ENCODE measurements at regions not wholly inside any gene's neighbourhood (a gene's known extent, or its start where the extent isn't known, plus 50 kb on each side); places are given as distances from the start of the nearest gene placed in this dataset.

DNA sequence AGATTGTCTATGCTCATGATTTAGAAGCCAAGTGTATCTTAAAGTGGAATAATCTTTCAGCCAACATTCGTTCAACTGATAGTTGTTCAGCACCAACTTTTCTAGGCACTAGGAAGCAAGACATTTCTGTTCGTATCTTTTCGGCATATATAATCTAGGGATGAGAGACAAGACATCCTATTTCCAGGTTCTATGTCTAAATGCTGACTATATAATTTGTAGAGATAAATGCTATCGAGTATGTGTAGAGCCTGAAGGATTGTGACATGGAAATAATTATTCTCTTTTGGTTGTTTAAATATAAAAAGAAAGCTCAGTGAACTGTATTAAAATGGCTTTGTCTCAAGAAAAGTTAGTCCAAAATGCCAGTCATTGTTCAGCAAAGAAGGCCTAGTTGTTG, 371.6 kb downstream of the DOK5 start:
- Mint-ChIP-seq H3K36me3 (ENCODE audit: insufficient read depth in 1 of 3, low read depth in 3 of 3) (no peaks in the 10 kb centered on the region), H3K9me3 (no peaks in the 10 kb centered on the region; a peak in 1 of 5 replicates), H3K4me3 (no peak overlapping the region), H3K4me1 (peaks cover 3 to 4% of the 10 kb centered on the region in 2 experiments; a peak in 1 of 4 replicates), H3K27me3 (ENCODE audit: low read depth) (no peaks in the 10 kb centered on the region), H3K27ac (no peak overlapping the region)
- no peak overlapping the region for H2BK5ac ChIP-seq (ENCODE audit: insufficient read length, low read length)
- H4K91ac ChIP-seq (ENCODE audit: insufficient read length, low read depth, low read length), result no peak overlapping the region
- no peaks in the 10 kb centered on the region for H3K4me1 ChIP-seq (ENCODE audit: insufficient read depth, low read length)
- no peak overlapping the region for H3K4me2 ChIP-seq (ENCODE audit: insufficient read depth, insufficient read length, low read length)
- TF ChIP-seq, protein P1, sequence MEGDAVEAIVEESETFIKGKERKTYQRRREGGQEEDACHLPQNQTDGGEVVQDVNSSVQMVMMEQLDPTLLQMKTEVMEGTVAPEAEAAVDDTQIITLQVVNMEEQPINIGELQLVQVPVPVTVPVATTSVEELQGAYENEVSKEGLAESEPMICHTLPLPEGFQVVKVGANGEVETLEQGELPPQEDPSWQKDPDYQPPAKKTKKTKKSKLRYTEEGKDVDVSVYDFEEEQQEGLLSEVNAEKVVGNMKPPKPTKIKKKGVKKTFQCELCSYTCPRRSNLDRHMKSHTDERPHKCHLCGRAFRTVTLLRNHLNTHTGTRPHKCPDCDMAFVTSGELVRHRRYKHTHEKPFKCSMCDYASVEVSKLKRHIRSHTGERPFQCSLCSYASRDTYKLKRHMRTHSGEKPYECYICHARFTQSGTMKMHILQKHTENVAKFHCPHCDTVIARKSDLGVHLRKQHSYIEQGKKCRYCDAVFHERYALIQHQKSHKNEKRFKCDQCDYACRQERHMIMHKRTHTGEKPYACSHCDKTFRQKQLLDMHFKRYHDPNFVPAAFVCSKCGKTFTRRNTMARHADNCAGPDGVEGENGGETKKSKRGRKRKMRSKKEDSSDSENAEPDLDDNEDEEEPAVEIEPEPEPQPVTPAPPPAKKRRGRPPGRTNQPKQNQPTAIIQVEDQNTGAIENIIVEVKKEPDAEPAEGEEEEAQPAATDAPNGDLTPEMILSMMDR (conservative IDR thresholded peaks at IDR 0.05), result no peak
- H3K18ac ChIP-seq (ENCODE audit: insufficient read length, low read depth, low read length), result no peak overlapping the region
- no CpG with 5 or more reads among the region's 4 CpGs for WGBS (ENCODE audit: extremely low coverage, insufficient read length, low lambda C conversion rate)
- H3K9me3 ChIP-seq (ENCODE audit: control insufficient read depth, low read depth, low read length), result no peaks in the 10 kb centered on the region
- H4K8ac ChIP-seq (replicated peaks; ENCODE audit: insufficient read length, low read depth, low read length), result no peak overlapping the region
- no peak overlapping the region for H2BK15ac ChIP-seq (ENCODE audit: low read depth, low read length)
- H2AK5ac ChIP-seq (ENCODE audit: insufficient read length, low read length), result no peak overlapping the region
- no peaks in the 10 kb centered on the region for H3K79me1 ChIP-seq (ENCODE audit: insufficient read depth, low read depth, low read length, poor library complexity, severe bottlenecking)
- no peaks in the 10 kb centered on the region for H3K27me3 ChIP-seq (ENCODE audit: insufficient read depth, low read length)
- H3K9ac ChIP-seq (ENCODE audit: extremely low read depth, insufficient read length, low read length), result no peak overlapping the region
- H2AFZ ChIP-seq (ENCODE audit: low read length), result no peak overlapping the region
- H3K4ac ChIP-seq (ENCODE audit: low read depth, low read length), result no peak overlapping the region
- H3K27ac ChIP-seq (ENCODE audit: insufficient read length, low read depth, low read length), result no peak overlapping the region
- H4K20me1 ChIP-seq (ENCODE audit: control insufficient read depth, insufficient read depth, insufficient read length), result no peaks in the 10 kb centered on the region
- H3K23ac ChIP-seq (ENCODE audit: insufficient read length, low read depth, low read length), result no peak overlapping the region
- H3K14ac ChIP-seq (ENCODE audit: insufficient read depth, low read length), result no peak overlapping the region
- no peaks in the 10 kb centered on the region for H3K79me2 ChIP-seq (ENCODE audit: insufficient read depth, low read length)
- no peak overlapping the region for H4K5ac ChIP-seq (ENCODE audit: insufficient read length, low read depth, low read length)
- no peak overlapping the region for H2BK20ac ChIP-seq (ENCODE audit: low read depth, low read length, poor library complexity, severe bottlenecking)
- no peaks in the 10 kb centered on the region for H3K23me2 ChIP-seq (ENCODE audit: insufficient read length, low read depth, low read length, poor library complexity, severe bottlenecking)
- H2BK12ac ChIP-seq (ENCODE audit: insufficient read length, low read depth, low read length), result no peak overlapping the region
- H3K56ac ChIP-seq (ENCODE audit: insufficient read length, low read depth, low read length), result no peak overlapping the region
- no peak overlapping the region for H2BK120ac ChIP-seq (ENCODE audit: low read depth, low read length, poor library complexity, severe bottlenecking)
- no peak for DNase-seq
- H3T11ph ChIP-seq (ENCODE audit: low read length), result no peak overlapping the region

All from H9 (cell line).